ENCODE measurements at regions not wholly inside any gene's neighbourhood (a gene's known extent, or its start where the extent isn't known, plus 50 kb on each side); places are given as distances from the start of the nearest gene placed in this dataset.
"Not testable (repeated sequence)": the region's sequence is repeated elsewhere in the genome, so short reads cannot be mapped to it uniquely, and the experiment has no call there.

DNA sequence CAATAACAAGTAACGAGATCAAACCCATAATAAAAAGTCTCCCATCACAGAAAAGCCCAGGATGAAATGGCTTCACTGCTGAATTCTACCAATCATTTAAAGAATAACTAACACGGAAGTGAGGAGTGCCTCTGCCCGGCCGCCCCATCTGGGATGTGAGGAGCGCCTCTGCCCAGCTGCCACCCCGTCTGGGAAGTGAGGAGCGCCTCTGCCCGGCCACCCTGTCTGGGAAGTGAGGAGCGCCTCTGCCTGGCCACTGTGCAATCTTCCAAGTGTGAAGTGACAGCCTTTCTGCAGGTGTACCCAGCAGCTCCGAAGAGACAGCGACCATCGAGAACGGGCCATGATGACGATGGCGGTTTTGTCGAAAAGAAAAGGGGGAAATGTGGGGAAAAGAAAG, 528.8 kb upstream of the GRIA3 start:
- H2AFZ ChIP-seq (ENCODE audit: low read length); H2BK15ac ChIP-seq (ENCODE audit: low read length): not testable (repeated sequence)
- WGBS, 2 donors (ENCODE audit: extremely low coverage in 2 of 2, insufficient read length in 2 of 2, insufficient replicate concordance in 1 of 2) = no CpG with 5 or more reads among the region's 16 CpGs

DNA sequence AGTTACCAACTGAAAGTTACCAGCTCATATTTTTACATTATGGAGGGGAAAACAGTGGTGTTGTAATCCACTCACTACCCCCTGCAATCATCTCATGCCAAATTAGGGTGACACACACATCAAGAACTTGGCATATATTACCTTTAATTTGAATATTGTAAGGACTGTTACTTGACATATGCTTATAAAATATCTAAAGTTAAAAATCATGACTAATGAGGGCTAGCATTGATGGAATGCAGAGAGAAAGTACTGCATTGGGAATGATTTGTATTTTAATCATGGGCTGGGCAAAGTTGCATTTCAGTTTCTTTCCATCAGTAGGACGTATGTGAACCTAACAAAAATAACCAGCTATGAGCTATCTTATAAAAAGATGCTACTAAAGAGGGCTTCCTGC, 517.5 kb upstream of the GRIA3 start:
- no peak overlapping the region for H2BK5ac ChIP-seq (ENCODE audit: low read length)
- no peaks in the 10 kb centered on the region for H3K79me1 ChIP-seq (ENCODE audit: low read depth, low read length)
- no peak for DNase-seq (ENCODE audit: low spot score)
- no peak overlapping the region for H2BK12ac ChIP-seq (ENCODE audit: low read length)
- no peak overlapping the region for H3K27ac ChIP-seq (replicated peaks; ENCODE audit: low read length)
- H3K4me2 ChIP-seq (ENCODE audit: insufficient read depth, low read length, poor library complexity, severe bottlenecking) = no peak overlapping the region
- no CpG with 5 or more reads among the region's 1 CpG for WGBS, 2 donors (ENCODE audit: extremely low coverage in 2 of 2, insufficient read length in 2 of 2, insufficient replicate concordance in 1 of 2)
- H4K91ac ChIP-seq (ENCODE audit: low read depth, low read length, poor library complexity) = no peak overlapping the region
- H3K9ac ChIP-seq (ENCODE audit: low read depth, low read length, poor library complexity) = no peak overlapping the region
- no peak overlapping the region for H4K8ac ChIP-seq (ENCODE audit: low read depth, low read length)
- no peak overlapping the region for H2AFZ ChIP-seq (ENCODE audit: low read length)
- H3K14ac ChIP-seq (ENCODE audit: low read length) = no peak overlapping the region
- H3K36me3 ChIP-seq (replicated peaks in 1 of 2; ENCODE audit: control insufficient read depth in 2 of 2, insufficient read depth in 2 of 2, low read length in 2 of 2) = no peaks in the 10 kb centered on the region
- no peak overlapping the region for H3K23ac ChIP-seq (ENCODE audit: low read depth, low read length, poor library complexity)
- H3K9me3 ChIP-seq (replicated peaks in 1 of 2; ENCODE audit: control insufficient read depth in 2 of 2, insufficient read depth in 1 of 2, low read depth in 1 of 2, low read length in 2 of 2) = no peaks in the 10 kb centered on the region
- H3K27me3 ChIP-seq (ENCODE audit: control insufficient read depth in 3 of 3, insufficient read depth in 3 of 3, low read depth in 1 of 3, low read length in 3 of 3) = no peaks in the 10 kb centered on the region
- no peak overlapping the region for H2BK15ac ChIP-seq (ENCODE audit: low read length)
- no peak overlapping the region for H2BK120ac ChIP-seq (ENCODE audit: low read depth, low read length)
- H2AK5ac ChIP-seq (ENCODE audit: low read depth, low read length) = no peak overlapping the region
- no peak overlapping the region for H3K18ac ChIP-seq (ENCODE audit: low read length)
- no peak overlapping the region for H3K4ac ChIP-seq (ENCODE audit: low read length)
- H3K4me1 ChIP-seq (ENCODE audit: control insufficient read depth in 2 of 2, insufficient read depth in 1 of 2, low read depth in 1 of 2, low read length in 2 of 2) = no peaks in the 10 kb centered on the region
- H3K4me3 ChIP-seq (ENCODE audit: low read length in 2 of 2) = no peak overlapping the region

More for the DNA sequence above, 528.8 kb upstream of the GRIA3 start:
- not testable (repeated sequence) for H2AK5ac ChIP-seq (ENCODE audit: low read depth, low read length); H3K27me3 ChIP-seq (ENCODE audit: control insufficient read depth in 3 of 3, insufficient read depth in 3 of 3, low read depth in 1 of 3, low read length in 3 of 3); H3K23ac ChIP-seq (ENCODE audit: low read depth, low read length, poor library complexity); H3K9me3 ChIP-seq (replicated peaks in 1 of 2; ENCODE audit: control insufficient read depth in 2 of 2, insufficient read depth in 1 of 2, low read depth in 1 of 2, low read length in 2 of 2); H3K14ac ChIP-seq (ENCODE audit: low read length); DNase-seq (ENCODE audit: low spot score); H3K4me2 ChIP-seq (ENCODE audit: insufficient read depth, low read length, poor library complexity, severe bottlenecking); H3K36me3 ChIP-seq (replicated peaks in 1 of 2; ENCODE audit: control insufficient read depth in 2 of 2, insufficient read depth in 2 of 2, low read length in 2 of 2); H4K8ac ChIP-seq (ENCODE audit: low read depth, low read length); H2BK5ac ChIP-seq (ENCODE audit: low read length); H3K4ac ChIP-seq (ENCODE audit: low read length); H3K4me3 ChIP-seq (ENCODE audit: low read length in 2 of 2); H2BK12ac ChIP-seq (ENCODE audit: low read length); H3K18ac ChIP-seq (ENCODE audit: low read length); H3K9ac ChIP-seq (ENCODE audit: low read depth, low read length, poor library complexity); H4K91ac ChIP-seq (ENCODE audit: low read depth, low read length, poor library complexity); H2BK120ac ChIP-seq (ENCODE audit: low read depth, low read length); H3K4me1 ChIP-seq (ENCODE audit: control insufficient read depth in 2 of 2, insufficient read depth in 1 of 2, low read depth in 1 of 2, low read length in 2 of 2); H3K79me1 ChIP-seq (ENCODE audit: low read depth, low read length); H3K27ac ChIP-seq (replicated peaks; ENCODE audit: low read length)

DNA sequence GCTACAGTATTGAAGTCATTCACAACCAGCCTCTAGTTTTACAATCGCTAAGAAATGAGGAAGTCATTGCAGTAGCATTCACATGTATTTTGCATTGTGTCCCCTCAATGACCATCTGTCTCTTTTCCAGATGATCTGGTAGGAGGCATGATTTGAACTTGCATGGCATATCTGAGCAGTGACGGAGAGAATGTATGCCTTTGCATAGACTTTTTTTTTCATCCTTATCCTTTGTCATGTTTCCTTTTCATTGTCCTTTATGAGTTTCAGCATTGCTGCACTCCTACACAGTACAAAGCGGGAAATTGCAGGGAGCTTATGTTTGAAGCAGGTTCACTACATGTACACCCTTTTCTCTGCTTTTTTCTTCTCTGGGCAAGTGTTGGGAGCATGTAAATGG, 516.4 kb upstream of the GRIA3 start:
- Histone ChIP-seq H3K23ac (ENCODE audit: low read depth, low read length, poor library complexity) (no peak overlapping the region), H3K4me1 (ENCODE audit: control insufficient read depth in 2 of 2, insufficient read depth in 1 of 2, low read depth in 1 of 2, low read length in 2 of 2) (no peaks in the 10 kb centered on the region), H3K27me3 (ENCODE audit: control insufficient read depth in 3 of 3, insufficient read depth in 3 of 3, low read depth in 1 of 3, low read length in 3 of 3) (no peaks in the 10 kb centered on the region), H3K79me1 (ENCODE audit: low read depth, low read length) (no peaks in the 10 kb centered on the region), H3K14ac (ENCODE audit: low read length) (no peak overlapping the region), H2AK5ac (ENCODE audit: low read depth, low read length) (no peak overlapping the region), H3K18ac (ENCODE audit: low read length) (no peak overlapping the region), H3K9ac (ENCODE audit: low read depth, low read length, poor library complexity) (no peak overlapping the region), H3K4ac (ENCODE audit: low read length) (no peak overlapping the region), H3K36me3 (replicated peaks in 1 of 2; ENCODE audit: control insufficient read depth in 2 of 2, insufficient read depth in 2 of 2, low read length in 2 of 2) (no peaks in the 10 kb centered on the region), H2AFZ (ENCODE audit: low read length) (no peak overlapping the region), H3K9me3 (replicated peaks in 1 of 2; ENCODE audit: control insufficient read depth in 2 of 2, insufficient read depth in 1 of 2, low read depth in 1 of 2, low read length in 2 of 2) (no peaks in the 10 kb centered on the region), H3K4me3 (ENCODE audit: low read length in 2 of 2) (no peak overlapping the region), H4K8ac (ENCODE audit: low read depth, low read length) (no peak overlapping the region), H2BK12ac (ENCODE audit: low read length) (no peak overlapping the region), H3K27ac (replicated peaks; ENCODE audit: low read length) (no peak overlapping the region), H3K4me2 (ENCODE audit: insufficient read depth, low read length, poor library complexity, severe bottlenecking) (no peak overlapping the region), H2BK5ac (ENCODE audit: low read length) (no peak overlapping the region), H2BK15ac (ENCODE audit: low read length) (no peak overlapping the region), H2BK120ac (ENCODE audit: low read depth, low read length) (no peak overlapping the region), H4K91ac (ENCODE audit: low read depth, low read length, poor library complexity) (no peak overlapping the region)
- no peak for DNase-seq (ENCODE audit: low spot score)
- no CpG with 5 or more reads among the region's 3 CpGs for WGBS, 2 donors (ENCODE audit: extremely low coverage in 2 of 2, insufficient read length in 2 of 2, insufficient replicate concordance in 1 of 2)

DNA sequence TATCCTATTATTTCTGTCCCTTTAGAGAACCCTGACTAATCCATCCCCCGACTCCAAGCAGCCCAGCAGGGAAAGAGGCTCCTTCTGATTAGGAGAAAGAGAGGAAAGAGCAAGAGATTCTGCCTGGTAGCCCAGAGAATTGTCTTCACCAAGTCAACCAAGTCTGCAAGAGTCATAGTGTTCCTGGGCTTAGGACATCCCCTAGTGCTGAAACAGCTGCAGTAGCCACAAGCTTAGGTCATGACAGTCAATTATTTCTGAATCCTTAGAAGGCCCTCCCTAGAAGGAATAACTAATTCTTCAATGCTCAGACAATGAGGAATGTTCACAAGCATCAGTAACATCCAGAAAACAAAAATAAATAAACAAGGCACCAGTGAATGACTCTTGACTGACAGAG, 480.3 kb upstream of the GRIA3 start:
- no peak overlapping the region for H2BK120ac ChIP-seq (ENCODE audit: low read depth, low read length)
- WGBS, 2 donors (ENCODE audit: extremely low coverage in 2 of 2, insufficient read length in 2 of 2, insufficient replicate concordance in 1 of 2) = no CpG with 5 or more reads among the region's 1 CpG

More for the DNA sequence above, 480.3 kb upstream of the GRIA3 start:
- Histone ChIP-seq H2BK5ac (ENCODE audit: low read length) (no peak overlapping the region), H3K4me2 (ENCODE audit: insufficient read depth, low read length, poor library complexity, severe bottlenecking) (no peak overlapping the region), H2AFZ (ENCODE audit: low read length) (no peak overlapping the region), H3K27ac (replicated peaks; ENCODE audit: low read length) (no peak overlapping the region), H3K9ac (ENCODE audit: low read depth, low read length, poor library complexity) (no peak overlapping the region), H2BK15ac (ENCODE audit: low read length) (no peak overlapping the region), H3K27me3 (ENCODE audit: control insufficient read depth in 3 of 3, insufficient read depth in 3 of 3, low read depth in 1 of 3, low read length in 3 of 3) (no peaks in the 10 kb centered on the region), H2AK5ac (ENCODE audit: low read depth, low read length) (no peak overlapping the region), H3K23ac (ENCODE audit: low read depth, low read length, poor library complexity) (no peak overlapping the region), H3K36me3 (replicated peaks in 1 of 2; ENCODE audit: control insufficient read depth in 2 of 2, insufficient read depth in 2 of 2, low read length in 2 of 2) (no peaks in the 10 kb centered on the region), H2BK12ac (ENCODE audit: low read length) (no peak overlapping the region), H3K4ac (ENCODE audit: low read length) (no peak overlapping the region), H3K4me3 (ENCODE audit: low read length in 2 of 2) (no peak overlapping the region), H3K14ac (ENCODE audit: low read length) (no peak overlapping the region), H4K91ac (ENCODE audit: low read depth, low read length, poor library complexity) (no peak overlapping the region), H3K79me1 (ENCODE audit: low read depth, low read length) (no peaks in the 10 kb centered on the region), H3K4me1 (ENCODE audit: control insufficient read depth in 2 of 2, insufficient read depth in 1 of 2, low read depth in 1 of 2, low read length in 2 of 2) (no peaks in the 10 kb centered on the region), H4K8ac (ENCODE audit: low read depth, low read length) (no peak overlapping the region), H3K18ac (ENCODE audit: low read length) (no peak overlapping the region), H3K9me3 (replicated peaks in 1 of 2; ENCODE audit: control insufficient read depth in 2 of 2, insufficient read depth in 1 of 2, low read depth in 1 of 2, low read length in 2 of 2) (no peaks in the 10 kb centered on the region)
- no peak for DNase-seq (ENCODE audit: low spot score)
